CD4-positive, alpha-beta T cell treated with Interleukin-15 for 4 hours (primary cell): ENCODE measurements at regions not wholly inside any gene's neighbourhood (a gene's known extent, or its start where the extent isn't known, plus 50 kb on each side); places are given as distances from the start of the nearest gene placed in this dataset.
"Not testable (repeated sequence)": the region's sequence is repeated elsewhere in the genome, so short reads cannot be mapped to it uniquely, and the experiment has no call there.

Source experiments
- DNase-seq: peaks from one replicate; pipeline ENCODE4 v3.0.0-alpha.2; 2020; ENCODE audit warnings: low spot score

DNA sequence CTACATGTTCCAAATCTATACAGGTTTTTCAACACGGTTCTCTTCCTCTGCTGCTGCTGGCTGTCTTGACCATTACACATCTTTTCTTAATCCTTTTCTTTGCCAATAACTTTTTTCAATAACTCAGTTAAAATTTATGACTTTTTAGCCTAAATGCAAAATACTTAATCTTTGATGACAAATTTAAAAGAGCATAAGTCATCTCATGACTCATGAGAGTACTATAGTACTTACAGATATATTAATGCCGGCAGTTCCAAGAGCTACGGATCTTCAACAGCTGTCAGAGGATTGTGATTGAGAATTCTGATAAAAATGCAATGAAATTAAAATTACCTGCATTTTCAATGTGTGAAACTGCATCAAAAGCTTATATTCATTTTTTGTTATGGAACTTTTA, 105.5 kb downstream of the KPNA2 start:
- DNase-seq, result no peak

DNA sequence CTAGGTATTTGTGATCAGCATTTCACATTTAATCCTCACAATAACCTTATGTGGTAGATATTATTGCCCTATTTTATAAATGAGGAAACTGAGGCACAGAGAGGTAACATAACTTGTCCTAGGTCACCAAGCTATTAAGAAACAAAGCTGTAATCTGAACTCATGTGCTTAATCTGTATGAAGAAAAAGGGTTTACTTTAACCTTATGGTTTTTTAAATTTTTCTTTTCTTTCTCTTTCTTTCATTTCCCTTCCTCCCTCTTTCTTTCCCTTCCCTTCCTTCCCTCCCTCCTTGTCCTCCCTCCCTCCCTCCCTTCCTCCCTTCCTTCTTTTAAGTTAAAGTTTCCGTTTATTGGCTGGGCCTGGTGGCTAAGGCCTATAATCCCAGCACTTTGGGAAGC, 105.2 kb upstream of the AMZ2 start:
- DNase-seq, result no peak

DNA sequence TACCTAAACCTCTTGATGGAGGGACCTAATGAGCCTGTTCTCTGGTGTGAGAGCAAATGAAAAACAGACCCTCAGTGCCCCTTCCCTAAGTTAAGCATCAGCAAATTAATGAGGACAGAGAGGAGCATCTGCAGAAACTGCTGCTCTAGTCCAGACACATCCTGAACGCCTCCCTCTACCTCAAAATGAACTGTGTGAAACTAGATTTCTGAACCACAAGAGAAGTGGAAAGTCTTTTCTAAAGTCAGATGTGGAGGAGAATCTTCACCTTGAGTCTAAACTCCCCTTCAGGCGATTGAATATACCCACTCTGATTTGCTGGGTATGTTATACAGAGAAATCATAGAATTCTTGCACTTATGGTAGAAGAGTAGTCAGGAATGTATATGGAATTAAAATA, 104.4 kb upstream of the AMZ2 start:
- no peak for DNase-seq

DNA sequence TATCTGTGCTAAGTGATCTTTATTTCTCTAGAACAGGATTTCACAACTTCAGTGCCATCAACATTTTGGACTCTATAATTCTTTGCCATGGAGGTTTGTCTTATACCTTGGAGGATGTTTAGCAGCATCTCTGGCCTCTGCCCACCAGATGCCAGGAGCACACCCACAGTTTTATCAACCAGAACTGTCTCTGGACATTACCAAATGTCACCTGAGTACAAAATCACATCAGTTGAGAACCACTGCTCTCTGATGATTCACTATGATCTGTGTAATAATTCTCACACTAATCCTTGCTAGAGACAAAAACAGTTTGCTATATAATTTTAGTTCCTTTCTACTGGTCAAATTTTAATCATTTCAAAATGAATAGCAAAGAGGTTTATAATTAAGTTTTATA, 102.8 kb upstream of the AMZ2 start:
- DNase-seq, result no peak

DNA sequence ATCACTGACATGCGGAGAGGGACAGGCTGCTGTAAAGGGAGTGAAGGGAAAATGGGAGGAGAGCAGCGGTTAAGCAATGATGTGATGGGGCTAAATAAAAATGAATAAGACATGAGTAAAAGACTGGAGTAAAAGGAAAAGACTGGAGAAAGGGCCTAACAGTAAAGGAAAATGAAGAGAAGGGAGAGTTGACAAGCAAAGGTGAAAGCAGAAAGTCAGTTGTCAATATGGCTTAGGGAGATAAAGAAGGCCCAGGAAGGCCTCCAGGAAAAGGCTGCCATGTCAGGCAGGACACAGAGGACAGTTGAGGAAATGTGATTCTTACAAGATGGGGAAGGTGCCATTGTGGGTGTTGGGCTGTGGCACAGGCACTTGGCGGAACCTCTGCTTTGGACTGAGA, 98.9 kb upstream of the AMZ2 start:
- no peak for DNase-seq

- no peak for DNase-seq
Observed at GRCh38 chr17:68152161-68152571, 95.7 kb upstream of the AMZ2 start.

- no peak for DNase-seq
Observed at GRCh38 chr17:68155692-68156091, 92.2 kb upstream of the AMZ2 start.

DNA sequence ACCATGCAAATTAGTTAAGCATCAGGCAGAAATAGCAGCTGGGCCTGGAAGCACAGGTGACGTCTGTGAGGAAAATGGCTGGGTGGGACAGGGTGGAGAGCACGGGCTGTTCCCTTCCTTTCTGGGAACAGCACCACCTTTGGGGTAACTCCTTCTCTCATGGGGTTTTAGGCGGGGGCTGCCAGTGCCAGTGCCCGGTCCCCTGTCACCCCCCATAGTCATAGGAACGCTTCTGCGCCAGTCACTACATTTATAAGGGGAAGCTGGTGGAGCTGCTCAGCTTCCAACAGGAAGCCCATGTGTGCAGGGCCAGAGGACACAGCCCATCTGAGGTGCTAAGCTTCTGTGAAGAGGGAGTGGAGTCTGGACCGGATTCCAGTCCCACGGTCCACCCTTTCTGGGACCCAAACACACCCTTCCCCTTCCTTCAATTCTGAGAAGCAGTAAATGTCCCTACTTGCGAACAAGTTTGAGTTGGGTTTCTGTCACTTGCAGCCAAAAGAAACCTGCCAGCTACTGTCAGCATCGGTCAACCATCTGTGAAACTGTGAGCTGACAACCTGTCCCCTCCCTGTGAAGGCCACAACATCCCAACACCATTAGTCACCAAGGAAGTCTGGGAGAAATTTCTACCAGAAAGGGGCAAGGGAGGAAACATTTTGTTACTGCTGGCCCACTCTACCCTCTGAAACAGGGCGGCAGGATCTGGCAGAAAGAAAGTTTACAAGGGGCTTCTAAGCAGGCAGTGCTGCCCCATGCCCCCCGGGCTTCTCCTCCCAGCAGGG, 86.0 kb upstream of the AMZ2 start:
- no peak for DNase-seq

GRCh38 chr17:68168273-68169164, 79.3 kb upstream of the AMZ2 start:
- not testable (repeated sequence) for DNase-seq

DNA sequence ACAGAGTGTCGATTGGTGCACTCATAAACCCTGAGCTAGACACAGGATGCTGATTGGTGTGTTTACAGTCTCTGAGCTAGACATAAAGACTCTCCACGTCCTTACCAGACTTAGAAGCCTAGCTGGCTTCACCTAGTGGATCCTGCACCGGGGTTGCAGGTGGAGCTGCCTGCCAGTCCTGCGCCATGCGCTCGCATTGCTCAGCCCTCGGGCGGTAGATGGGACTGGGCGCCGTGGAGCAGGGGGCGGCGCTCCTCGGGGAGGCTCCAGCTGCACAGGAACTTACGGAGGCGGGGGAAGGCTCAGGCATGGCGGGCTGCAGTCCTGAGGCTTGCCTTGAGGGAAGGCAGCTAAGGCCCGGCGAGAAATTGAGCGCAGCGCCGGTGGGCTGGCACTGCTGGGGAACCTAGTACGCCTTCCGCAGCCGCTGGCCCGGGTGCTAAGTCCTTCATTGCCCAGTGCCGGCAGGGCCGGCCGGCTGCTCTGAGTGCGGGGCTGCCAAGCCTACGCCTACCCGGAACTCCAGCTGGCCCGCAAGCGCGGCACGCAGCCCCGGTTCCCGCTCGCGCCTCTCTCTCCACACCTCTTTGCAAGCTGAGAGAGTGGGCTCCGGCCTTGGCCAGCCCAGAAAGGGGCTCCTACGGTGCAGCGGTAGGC, 78.5 kb upstream of the AMZ2 start:
- DNase-seq, result not testable (repeated sequence)

DNA sequence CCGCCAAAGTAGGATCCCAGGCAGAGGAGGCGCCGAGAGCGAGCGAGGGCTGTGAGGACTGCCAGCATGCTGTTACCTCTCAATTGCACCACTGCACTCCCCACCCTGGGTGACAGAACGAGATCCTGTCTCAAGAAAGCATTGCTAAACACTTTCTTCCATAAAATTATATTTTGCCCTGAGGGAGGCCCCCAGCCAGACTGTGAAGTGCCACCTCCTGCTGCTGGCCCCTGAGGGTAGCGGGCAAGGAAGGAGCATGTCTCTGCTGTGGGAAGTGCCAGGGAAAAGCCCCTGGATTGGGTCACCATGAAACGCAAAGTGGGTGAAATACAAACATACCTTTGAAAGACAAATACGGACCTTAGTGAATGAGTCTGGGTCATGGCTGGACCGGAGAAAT, 78.0 kb upstream of the AMZ2 start:
- DNase-seq, result no peak

DNA sequence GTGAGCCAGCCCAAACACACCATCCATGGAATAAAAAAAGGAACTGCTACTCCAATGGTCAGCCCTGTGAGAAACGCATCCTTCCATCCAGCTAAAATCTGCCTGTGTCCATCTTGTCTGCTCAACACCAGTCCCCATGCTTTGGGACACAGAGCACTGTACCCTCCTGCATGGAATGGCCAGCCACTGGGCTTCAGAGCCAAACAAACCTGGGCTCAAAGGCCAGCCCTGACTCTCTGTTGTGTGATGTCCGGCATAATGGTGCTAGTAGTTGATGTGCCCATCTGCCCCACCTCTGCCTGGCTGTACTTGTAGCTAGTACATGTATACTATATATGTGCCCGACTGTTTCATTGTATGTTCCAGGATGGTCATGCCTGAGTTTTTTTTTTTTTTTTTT, 77.6 kb upstream of the AMZ2 start:
- DNase-seq, result no peak

GRCh38 chr17:68172461-68172954, 75.3 kb upstream of the AMZ2 start:
- DNase-seq, result peak; percentile 81

- DNase-seq, result no peak
Observed at GRCh38 chr17:68175416-68175815, 72.4 kb upstream of the AMZ2 start.

GRCh38 chr17:68175905-68176304, 71.9 kb upstream of the AMZ2 start:
- DNase-seq, result no peak

- DNase-seq, result no peak
Observed at GRCh38 chr17:68176718-68177117, 71.1 kb upstream of the AMZ2 start.

DNA sequence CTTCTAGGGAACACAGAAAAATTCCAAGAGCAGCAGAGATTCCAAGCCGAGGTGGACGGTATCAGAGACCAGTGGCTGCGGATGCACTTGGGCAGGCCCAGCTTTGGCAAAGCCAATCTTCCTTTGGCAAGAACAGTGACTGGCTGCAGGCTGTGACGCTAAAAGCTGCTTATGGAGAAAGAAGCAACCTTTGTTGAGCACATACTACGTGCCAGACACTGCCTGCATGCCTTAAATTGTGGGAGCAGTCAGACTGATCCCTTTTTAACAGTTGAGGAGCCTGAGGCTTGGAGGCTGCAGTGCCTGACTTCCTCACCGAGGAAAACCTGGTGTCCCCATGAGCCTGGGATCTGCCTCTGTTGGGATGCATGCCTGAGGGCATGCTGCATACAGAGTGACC, 69.0 kb upstream of the AMZ2 start:
- no peak for DNase-seq

DNA sequence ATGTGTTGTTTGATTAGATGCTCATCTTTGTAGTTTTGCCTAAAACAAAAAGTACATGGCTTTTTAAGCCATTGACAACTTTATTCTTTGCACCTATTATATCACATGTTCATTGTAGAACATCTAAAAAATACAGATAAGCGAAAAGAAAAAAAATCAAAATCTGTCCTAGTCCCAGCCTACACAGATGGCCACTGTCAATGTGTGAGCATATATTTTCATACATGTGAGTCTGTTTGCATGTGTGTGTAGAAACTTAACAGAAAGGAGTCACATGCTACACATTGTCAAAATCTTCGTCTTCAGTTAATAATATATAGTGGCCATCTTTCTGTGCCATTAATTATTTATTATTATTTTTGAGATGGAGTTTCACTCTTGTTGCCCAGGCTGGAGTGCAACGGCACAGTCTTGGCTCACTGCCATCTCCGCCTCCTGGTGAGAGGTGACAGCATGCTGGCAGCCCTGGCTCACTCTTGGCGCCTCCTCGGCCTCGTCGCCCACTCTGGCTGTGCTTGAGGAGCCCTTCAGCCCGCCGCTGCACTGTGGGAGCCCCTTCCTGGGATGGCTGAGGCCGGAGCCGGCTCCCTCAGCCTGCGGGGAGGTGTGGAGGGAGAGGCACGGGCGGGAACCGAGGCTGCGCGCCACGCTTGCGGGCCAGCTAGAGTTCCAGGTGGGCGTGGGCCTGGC, 68.5 kb upstream of the AMZ2 start:
- no peak for DNase-seq

DNA sequence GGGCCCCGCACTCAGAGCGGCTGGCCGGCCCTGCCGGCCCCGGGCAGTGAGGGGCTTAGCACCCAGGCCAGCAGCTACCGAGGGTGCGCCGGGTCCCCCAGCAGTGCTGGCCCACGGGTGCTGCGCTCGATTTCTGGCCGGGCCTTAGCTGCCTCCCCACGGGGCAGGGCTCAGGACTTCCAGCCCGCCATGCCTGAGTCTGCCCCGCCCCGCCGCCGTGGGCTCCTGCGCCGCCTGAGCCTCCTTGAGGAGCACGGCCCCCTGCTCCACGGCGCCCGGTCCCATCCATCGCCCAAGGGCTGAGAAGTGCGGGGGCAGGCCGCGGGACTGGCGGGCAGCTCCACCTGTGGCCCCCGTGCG, 67.9 kb upstream of the AMZ2 start:
- no peak for DNase-seq

- DNase-seq, result no peak
Observed at GRCh38 chr17:68182011-68182306, 65.9 kb upstream of the AMZ2 start.

DNA sequence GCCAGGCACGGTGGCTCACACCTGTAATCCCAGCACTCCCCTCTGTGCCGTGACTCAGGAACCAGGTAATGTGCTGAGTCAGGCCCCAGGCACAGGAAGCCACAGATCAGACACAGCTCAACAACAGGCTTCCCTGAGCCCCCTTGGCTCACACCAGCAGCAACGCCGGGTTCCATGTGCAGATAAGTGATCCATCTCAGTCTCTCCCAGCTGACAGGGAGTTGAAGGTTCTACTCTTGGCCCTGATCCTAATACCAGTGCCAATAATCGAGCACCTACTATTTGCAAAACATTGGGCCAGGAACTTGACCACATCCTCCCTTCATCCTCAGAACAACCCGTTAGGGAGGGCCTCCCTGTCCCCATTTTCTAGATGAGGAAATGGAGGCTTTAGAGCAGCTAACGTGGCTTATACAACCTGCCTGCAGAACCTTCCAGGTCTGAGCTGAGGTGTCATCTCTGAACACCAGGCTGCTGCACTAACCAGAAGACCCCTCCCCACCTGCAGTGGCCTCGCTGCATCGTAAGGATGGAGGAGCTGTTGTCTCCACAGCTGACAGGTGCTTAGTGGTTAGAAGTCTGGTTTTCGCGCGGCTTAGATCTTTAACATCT, 64.8 kb upstream of the AMZ2 start:
- peak; percentile 84 for DNase-seq

- DNase-seq, result no peak
Observed at GRCh38 chr17:68184141-68184571, 63.7 kb upstream of the AMZ2 start.
